NOMO-1 (cell line): ENCODE measurements at regions not wholly inside any gene's neighbourhood (a gene's known extent, or its start where the extent isn't known, plus 50 kb on each side); places are given as distances from the start of the nearest gene placed in this dataset.

Source experiments
- DNase-seq, 2 experiments: peaks; one replicate each; lab custom pipeline; 2025; ENCODE audit not compliant: unreplicated experiment in 2 of 2; lab: John Stamatoyannopoulos, UW

DNA sequence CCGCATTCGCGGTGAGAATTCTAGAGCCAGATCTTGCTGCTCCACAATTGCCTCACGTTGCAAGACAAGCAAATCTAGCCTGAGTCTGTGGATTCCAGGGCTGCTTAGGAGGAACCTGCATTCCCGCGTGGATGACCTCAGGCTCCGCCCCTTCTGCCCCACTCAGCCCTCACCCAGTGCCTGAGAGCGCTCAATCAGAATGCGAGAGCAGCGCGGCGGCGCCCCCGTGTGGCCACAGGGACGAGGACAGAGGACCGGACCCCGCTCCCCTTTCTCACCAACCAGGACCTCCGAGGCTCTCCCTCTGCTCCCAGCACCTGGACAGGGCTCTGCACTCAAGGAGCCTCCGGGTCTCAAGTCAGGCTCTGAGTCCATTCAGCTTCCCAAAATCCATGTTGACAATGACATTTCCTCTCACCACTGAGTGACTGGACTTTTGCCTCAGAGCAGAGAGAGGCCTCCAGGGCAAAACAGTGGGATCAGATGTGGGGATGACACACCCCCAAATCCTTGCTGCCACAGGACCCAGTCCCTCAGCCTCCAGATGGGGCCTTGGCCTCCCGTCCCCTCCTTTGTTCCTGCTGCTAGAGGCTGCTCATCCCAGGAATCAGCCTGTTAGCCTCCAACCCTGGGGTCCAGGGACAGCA lies 52.0 kb downstream of the RPP21 start:
- peak; percentile 35 to 38 for DNase-seq

DNA sequence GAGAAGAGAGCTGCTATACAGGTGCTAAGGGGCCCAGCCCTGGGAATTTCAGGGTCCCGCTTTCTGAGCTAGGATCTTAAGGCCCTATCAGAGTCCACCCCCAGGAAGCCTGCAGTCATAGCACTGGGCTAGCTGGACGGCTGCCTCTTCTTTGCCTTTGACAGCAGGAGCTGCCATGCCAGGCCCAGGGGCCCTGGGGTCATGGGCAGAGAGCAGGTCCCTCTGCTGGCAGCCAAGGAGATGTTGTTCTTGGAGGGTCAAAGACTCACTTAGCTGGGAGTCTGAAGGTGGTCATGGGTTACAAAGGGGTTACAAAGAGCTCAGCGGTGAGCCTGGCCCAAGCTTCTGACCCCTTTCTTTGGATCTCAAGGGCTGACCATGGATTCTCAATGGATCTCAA lies 52.7 kb downstream of the RPP21 start:
- DNase-seq = no peak

DNA sequence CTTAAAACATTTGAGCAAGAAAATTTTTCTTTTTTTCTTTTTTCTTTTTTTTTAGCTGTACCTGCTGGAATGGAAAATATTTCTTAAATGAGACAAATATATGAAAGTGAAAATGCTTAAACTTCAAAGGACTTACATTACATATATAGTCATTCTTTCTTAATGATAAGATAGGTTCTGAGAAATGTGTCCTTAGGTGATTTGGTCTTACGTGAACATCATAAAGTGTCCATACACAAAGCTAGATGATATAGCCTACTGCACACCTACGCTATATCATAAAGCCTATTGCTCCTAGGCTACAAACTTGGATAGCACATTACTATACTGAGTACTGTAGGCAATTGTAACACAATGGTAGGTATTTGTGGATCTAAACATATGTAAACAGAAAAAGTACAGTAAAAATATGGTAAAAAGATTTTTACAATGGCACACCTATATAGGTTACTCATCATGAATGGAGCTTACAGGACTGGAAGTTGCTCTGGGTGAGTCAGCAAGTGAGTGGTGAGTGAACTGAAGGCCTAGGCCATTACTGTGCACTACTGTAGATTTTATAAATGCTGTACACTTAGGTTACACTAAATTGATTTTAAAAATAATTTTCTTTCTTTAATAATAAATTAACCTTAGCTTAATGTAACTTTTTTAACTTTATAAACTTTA lies 54.6 kb downstream of the RPP21 start:
- DNase-seq = no peak

DNA sequence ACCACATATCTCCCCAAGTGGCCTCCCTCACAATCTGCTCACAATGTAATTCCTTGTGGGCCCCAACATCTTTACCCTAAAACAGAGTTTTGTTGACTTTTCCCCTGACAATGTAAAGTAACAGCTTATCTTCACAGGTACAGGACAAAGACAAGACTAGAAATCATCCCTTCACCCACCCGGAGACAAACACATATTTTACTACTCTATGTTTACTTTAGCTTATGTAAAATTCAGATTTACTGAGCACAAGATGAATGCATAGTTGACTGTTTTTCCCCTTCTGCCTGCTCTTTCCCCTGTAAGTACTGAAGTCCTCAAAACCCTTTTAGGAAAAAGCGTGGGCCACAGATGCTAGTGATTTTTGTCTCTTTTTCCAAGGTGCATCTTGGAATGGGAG lies 61.0 kb downstream of the RPP21 start:
- no peak for DNase-seq

DNA sequence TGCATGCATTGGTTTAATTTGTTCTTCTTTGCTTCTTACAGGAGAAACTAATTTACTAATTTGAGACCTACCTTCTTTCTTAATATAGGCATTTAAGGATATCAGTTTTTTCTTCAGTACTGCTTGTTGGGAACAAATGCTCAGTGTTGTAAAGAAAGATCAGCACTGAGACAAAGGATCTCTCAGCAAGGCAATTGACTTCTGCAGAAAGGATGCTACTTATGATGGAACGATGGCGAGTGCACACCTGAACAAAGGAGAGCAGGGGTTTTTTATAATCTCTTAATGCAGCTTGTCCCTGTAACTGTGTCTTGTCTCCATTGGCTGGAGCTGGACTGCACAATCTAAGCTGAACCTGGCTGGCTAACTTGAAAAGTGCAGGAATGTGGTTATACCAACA lies 64.2 kb downstream of the RPP21 start:
- DNase-seq = no peak

DNA sequence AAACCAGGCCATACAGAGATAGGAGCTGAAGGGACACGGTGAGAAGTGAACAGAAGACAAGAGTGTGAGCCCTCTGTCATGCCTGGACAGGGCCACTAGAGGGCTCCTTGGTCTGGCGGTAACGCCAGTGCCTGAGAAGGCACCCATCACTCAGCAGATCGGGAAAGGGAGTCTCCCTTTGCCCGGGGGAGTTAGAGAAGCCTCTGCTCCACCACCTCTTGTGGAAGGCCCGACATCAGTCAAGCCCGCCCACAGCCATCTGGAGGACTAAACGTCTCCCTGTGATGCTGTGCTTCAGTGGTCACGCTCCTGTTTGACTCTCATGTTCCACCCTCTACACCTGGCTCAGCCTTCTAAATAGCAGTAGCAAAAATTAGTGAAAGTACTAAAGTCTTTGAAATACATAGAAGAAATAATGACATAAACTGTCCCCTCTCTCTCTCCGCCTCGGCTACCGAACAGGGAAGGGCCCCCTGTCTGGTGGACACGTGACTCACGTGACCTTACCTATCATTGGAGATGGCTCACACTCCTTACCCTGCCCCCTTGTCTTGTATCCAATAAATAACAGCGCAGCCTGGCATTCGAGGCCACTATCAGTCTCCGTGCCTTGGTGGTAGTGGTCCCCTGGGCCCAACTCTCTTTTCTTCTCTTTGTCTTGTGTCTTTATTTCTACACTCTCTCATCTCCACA lies 66.7 kb downstream of the RPP21 start:
- DNase-seq = peak; percentile 1 to 20

DNA sequence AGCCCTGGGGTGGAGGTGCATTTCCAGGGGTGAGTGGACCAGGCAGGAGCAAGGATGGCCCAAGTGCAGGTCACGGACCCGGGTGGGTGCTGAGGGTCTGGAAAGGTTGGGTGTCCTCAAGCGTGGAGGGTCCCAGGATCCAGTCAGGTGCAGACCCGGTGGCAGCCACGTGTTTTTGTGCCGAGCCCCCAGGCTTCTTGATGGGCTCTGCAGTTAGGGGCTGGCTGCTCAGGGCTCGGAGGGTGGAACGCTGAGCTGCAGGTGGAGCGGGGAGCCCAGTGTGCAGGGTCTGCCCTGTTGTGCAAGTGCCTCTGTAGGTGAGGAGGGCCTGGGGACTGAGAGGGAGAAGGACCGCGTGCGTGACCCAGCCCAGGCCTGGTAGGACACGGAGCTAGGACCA lies 70.9 kb upstream of the HLA-E start:
- no peak for DNase-seq

DNA sequence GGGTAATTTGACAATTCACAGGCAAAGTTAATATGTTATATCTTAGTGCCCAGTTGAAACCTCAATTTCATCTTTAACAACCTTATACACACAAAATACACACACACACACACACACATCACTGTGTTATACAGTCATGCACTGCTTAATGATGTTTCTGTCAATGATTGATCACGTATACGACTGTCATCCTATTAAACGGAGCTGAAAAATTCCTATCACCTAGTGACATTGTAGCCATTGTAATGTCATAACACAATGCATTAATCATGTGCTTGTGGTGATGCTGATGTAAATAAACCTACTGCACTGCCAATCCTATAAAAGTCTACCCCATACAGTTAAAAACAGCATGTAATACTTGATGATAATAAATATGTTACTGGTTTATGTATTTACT lies 64.8 kb upstream of the HLA-E start:
- no peak for DNase-seq
